Activated CD8-positive, alpha-beta memory T cell treated with anti-CD3 and anti-CD28 coated beads for 48 hours (primary cell): ENCODE measurements at regions not wholly inside any gene's neighbourhood (a gene's known extent, or its start where the extent isn't known, plus 50 kb on each side); places are given as distances from the start of the nearest gene placed in this dataset.

Source experiments
- DNase-seq, 3 experiments: peaks; one replicate each; pipeline ENCODE4 v3.0.0-alpha.2; 2020; ENCODE audit warnings: low read depth in 2 of 3, low spot score in 2 of 3

- DNase-seq: no peak
These were observed 137.0 kb downstream of the PLPP3 start for GRCh38 chr1:56442290-56442877.

- DNase-seq: no peak
These were observed 137.8 kb downstream of the PLPP3 start for GRCh38 chr1:56441601-56442000.

- DNase-seq: no peak
These were observed 139.6 kb downstream of the PLPP3 start for GRCh38 chr1:56439610-56440264.

GRCh38 chr1:56438901-56439551 is 140.3 kb downstream of the PLPP3 start:
- DNase-seq: no peak

- DNase-seq: no peak
These were observed 141.4 kb downstream of the PLPP3 start for GRCh38 chr1:56437959-56438358.

- DNase-seq: no peak
These were observed 142.4 kb downstream of the PLPP3 start for GRCh38 chr1:56436912-56437417.

GRCh38 chr1:56436296-56436695 is 143.1 kb downstream of the PLPP3 start:
- DNase-seq: no peak

GRCh38 chr1:56435434-56436262 is 143.7 kb downstream of the PLPP3 start:
- no peak for DNase-seq

- DNase-seq: no peak
These were observed 144.6 kb downstream of the PLPP3 start for GRCh38 chr1:56434740-56435139.

GRCh38 chr1:56434025-56434424 is 145.3 kb downstream of the PLPP3 start:
- DNase-seq: no peak

- no peak for DNase-seq
These were observed 146.2 kb downstream of the PLPP3 start for GRCh38 chr1:56433056-56433577.

GRCh38 chr1:56432166-56432971 is 147.0 kb downstream of the PLPP3 start:
- no peak for DNase-seq

GRCh38 chr1:56430141-56430839 is 149.1 kb downstream of the PLPP3 start:
- DNase-seq: no peak

- DNase-seq: no peak
These were observed 150.1 kb downstream of the PLPP3 start for GRCh38 chr1:56429288-56429687.

- no peak for DNase-seq
These were observed 152.6 kb downstream of the PLPP3 start for GRCh38 chr1:56426587-56427381.

- DNase-seq: no peak
These were observed 153.8 kb downstream of the PLPP3 start for GRCh38 chr1:56425494-56426037.

- no peak for DNase-seq
These were observed 154.4 kb downstream of the PLPP3 start for GRCh38 chr1:56424744-56425493.

GRCh38 chr1:56423716-56424115 is 155.6 kb downstream of the PLPP3 start:
- DNase-seq: no peak
